Ishikawa (cell line): ENCODE measurements at regions not wholly inside any gene's neighbourhood (a gene's known extent, or its start where the extent isn't known, plus 50 kb on each side); places are given as distances from the start of the nearest gene placed in this dataset.

Experiments used
- CEBPB ChIP-seq: IDR thresholded peaks from 2 replicates; pipeline ENCODE4 v1.6.1; 2012
- CREB1 ChIP-seq: IDR thresholded peaks from 2 replicates; pipeline ENCODE4 v1.6.1; 2012; ENCODE audit warnings: low read depth
- EGR1 ChIP-seq: IDR thresholded peaks from 2 replicates; pipeline ENCODE4 v1.6.1; 2012
- EP300 ChIP-seq: IDR thresholded peaks from 2 replicates; pipeline ENCODE4 v1.6.1; 2012; ENCODE audit warnings: borderline replicate concordance
- FOXM1 ChIP-seq: IDR thresholded peaks from 2 replicates; pipeline ENCODE4 v1.6.1; 2012; ENCODE audit warnings: low read depth, borderline replicate concordance
- NFIC ChIP-seq: IDR thresholded peaks from 2 replicates; pipeline ENCODE4 v1.6.1; 2012
- RAD21 ChIP-seq: IDR thresholded peaks from 2 replicates; pipeline ENCODE4 v1.6.1; 2012; ENCODE audit warnings: low read depth
- TAF1 ChIP-seq: IDR thresholded peaks from 2 replicates; pipeline ENCODE4 v1.6.1; 2012; ENCODE audit warnings: low read depth, mild to moderate bottlenecking
- TCF12 ChIP-seq: IDR thresholded peaks from 2 replicates; pipeline ENCODE4 v1.6.1; 2012; ENCODE audit warnings: low read depth
- TEAD4 ChIP-seq: IDR thresholded peaks from 2 replicates; pipeline ENCODE4 v1.6.1; 2012
- YY1 ChIP-seq: IDR thresholded peaks from 2 replicates; pipeline ENCODE4 v1.6.1; 2012; ENCODE audit warnings: low read depth
- ZBTB7A ChIP-seq: IDR thresholded peaks from 2 replicates; pipeline ENCODE4 v1.6.1; 2012; ENCODE audit warnings: low read depth
- TF ChIP-seq, protein P1 (sequence below): IDR thresholded peaks from 2 replicates; pipeline ENCODE4 v1.6.1; 2012
- TF ChIP-seq, protein P2 (sequence below): IDR thresholded peaks from 2 replicates; pipeline ENCODE4 v1.6.1; 2012; ENCODE audit warnings: low read depth, mild to moderate bottlenecking
- TF ChIP-seq, protein P3 (sequence below): IDR thresholded peaks from 2 replicates; pipeline ENCODE4 v1.6.1; 2012

DNA sequence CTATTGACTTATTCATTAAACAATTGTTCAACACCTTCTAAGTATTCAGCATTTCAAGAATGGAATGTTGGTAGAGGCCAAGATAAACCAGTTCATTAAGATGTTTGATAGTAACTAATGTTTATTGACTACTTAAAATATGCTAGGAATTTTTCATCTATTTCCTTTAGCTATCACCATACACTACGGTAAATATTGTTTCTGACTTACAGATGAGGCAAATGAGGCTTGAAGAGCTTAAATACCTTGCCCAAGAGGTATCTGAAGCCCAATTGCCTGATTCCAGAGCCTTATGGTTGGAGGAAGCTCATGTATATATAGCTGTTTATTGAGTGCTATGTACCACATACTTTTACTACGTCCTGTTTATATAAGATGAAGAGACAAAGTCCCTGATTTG lies 286.2 kb downstream of the NDFIP2 start:
- TF ChIP-seq TEAD4 = peak; percentile 38; the same call in 1 of the 2 replicates
- TF ChIP-seq, protein P1, sequence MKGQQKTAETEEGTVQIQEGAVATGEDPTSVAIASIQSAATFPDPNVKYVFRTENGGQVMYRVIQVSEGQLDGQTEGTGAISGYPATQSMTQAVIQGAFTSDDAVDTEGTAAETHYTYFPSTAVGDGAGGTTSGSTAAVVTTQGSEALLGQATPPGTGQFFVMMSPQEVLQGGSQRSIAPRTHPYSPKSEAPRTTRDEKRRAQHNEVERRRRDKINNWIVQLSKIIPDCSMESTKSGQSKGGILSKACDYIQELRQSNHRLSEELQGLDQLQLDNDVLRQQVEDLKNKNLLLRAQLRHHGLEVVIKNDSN = no peak

DNA sequence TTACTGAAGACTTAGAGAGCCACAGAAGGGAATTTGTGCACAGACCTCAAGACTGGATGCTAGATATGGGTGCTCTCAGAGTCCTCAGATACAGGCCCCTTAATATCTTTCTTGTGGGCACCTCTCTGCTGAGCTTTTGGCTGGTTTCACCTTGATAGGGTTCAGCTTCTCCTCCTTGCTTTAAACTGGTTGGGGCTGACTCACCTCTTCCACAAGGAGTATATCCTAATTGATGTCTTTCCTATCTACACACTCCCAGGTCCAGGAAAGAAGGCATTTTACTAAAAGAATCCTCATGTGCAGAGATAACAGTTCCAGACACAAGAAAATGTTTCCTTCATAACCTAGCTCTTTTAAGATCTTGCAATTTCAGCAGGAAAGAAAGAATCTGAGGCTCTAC lies 284.4 kb downstream of the NDFIP2 start:
- TF ChIP-seq FOXM1 (no peak), CEBPB (no peak), TEAD4 (no peak), YY1 (no peak), EGR1 (no peak), EP300 (no peak), ZBTB7A (no peak)
- TF ChIP-seq, protein P1 = no peak

DNA sequence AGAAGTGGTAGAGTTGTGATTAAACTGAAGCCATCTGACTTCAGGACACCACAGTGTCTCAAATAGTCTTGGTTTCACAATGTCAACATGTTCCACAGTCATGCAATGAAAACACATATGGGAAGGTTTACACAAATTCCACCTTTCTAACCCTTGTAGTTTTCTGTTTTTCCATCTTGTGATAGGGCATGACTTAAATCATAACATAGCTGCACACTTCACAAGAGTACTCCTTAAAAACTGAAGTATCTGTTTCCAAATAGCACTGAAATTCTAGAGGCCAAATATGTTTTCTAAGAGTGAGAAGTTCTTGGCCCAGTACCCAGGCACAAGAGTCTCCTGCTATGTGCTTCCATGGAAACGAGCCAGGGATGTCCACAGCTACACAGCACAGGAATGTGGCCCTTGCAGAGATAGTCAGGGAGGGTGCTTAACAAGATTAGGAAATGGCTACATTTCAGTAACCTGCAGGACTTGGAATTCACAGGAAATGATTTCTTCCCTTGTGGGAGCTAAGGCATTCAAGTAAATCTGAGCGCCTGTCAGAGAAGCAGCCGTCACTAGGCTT lies 269.1 kb downstream of the NDFIP2 start:
- TF ChIP-seq, protein P1 = no peak
- TF ChIP-seq NFIC (peak; percentile 39; the same call in 1 of the 2 replicates), TAF1 (no peak), TEAD4 (peak; percentile 74)

- no peak for TF ChIP-seq EGR1
- TF ChIP-seq, protein P2, sequence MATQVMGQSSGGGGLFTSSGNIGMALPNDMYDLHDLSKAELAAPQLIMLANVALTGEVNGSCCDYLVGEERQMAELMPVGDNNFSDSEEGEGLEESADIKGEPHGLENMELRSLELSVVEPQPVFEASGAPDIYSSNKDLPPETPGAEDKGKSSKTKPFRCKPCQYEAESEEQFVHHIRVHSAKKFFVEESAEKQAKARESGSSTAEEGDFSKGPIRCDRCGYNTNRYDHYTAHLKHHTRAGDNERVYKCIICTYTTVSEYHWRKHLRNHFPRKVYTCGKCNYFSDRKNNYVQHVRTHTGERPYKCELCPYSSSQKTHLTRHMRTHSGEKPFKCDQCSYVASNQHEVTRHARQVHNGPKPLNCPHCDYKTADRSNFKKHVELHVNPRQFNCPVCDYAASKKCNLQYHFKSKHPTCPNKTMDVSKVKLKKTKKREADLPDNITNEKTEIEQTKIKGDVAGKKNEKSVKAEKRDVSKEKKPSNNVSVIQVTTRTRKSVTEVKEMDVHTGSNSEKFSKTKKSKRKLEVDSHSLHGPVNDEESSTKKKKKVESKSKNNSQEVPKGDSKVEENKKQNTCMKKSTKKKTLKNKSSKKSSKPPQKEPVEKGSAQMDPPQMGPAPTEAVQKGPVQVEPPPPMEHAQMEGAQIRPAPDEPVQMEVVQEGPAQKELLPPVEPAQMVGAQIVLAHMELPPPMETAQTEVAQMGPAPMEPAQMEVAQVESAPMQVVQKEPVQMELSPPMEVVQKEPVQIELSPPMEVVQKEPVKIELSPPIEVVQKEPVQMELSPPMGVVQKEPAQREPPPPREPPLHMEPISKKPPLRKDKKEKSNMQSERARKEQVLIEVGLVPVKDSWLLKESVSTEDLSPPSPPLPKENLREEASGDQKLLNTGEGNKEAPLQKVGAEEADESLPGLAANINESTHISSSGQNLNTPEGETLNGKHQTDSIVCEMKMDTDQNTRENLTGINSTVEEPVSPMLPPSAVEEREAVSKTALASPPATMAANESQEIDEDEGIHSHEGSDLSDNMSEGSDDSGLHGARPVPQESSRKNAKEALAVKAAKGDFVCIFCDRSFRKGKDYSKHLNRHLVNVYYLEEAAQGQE = no peak
- no peak for TF ChIP-seq ZBTB7A
- TF ChIP-seq EP300 = no peak
- TF ChIP-seq, protein P1 = no peak
- TF ChIP-seq TEAD4 = no peak
- TF ChIP-seq CEBPB = no peak
- no peak for TF ChIP-seq TCF12
- TF ChIP-seq YY1 = no peak
- no peak for TF ChIP-seq FOXM1
Observed at GRCh38 chr13:79749566-79749965, 268.6 kb downstream of the NDFIP2 start.

- TF ChIP-seq, protein P2 = no peak
- TF ChIP-seq YY1 = no peak
- TF ChIP-seq ZBTB7A = no peak
Observed at GRCh38 chr13:79745081-79745480, 264.1 kb downstream of the NDFIP2 start.

- TF ChIP-seq ZBTB7A (no peak), EP300 (no peak), CEBPB (no peak), YY1 (no peak), TEAD4 (no peak), RAD21 (no peak), TAF1 (no peak), EGR1 (no peak), CREB1 (no peak), FOXM1 (no peak), NFIC (no peak), TCF12 (no peak)
- TF ChIP-seq, protein P3, sequence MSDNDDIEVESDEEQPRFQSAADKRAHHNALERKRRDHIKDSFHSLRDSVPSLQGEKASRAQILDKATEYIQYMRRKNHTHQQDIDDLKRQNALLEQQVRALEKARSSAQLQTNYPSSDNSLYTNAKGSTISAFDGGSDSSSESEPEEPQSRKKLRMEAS = no peak
- TF ChIP-seq, protein P2 = no peak
- TF ChIP-seq, protein P1 = no peak
Observed at GRCh38 chr13:79742923-79743322, 262.0 kb downstream of the NDFIP2 start.
